Neuronal stem cell (in vitro differentiated cells): ENCODE measurements at regions not wholly inside any gene's neighbourhood (a gene's known extent, or its start where the extent isn't known, plus 50 kb on each side); places are given as distances from the start of the nearest gene placed in this dataset.

Experiments used
- DNase-seq: peaks from one replicate; pipeline ENCODE4 v3.0.0-alpha.2; 2013; ENCODE audit warnings: low spot score
- H2AFZ ChIP-seq: one replicate; pipeline ENCODE4 v1.6.1; 2013; ENCODE audit warnings: mild to moderate bottlenecking, low read length, inconsistent platforms
- H2AK5ac ChIP-seq: 2 replicates; pipeline ENCODE4 v1.6.1; 2013; ENCODE audit warnings: low read depth, mild to moderate bottlenecking, inconsistent platforms, low read length, moderate library complexity, mixed read lengths
- H2BK120ac ChIP-seq: 2 replicates; pipeline ENCODE4 v1.6.1; 2013; ENCODE audit warnings: low read depth, mild to moderate bottlenecking, inconsistent platforms, low read length, moderate library complexity, mixed read lengths
- H2BK12ac ChIP-seq: one replicate; pipeline ENCODE4 v1.6.1; 2013; ENCODE audit warnings: low read length, inconsistent platforms
- H2BK15ac ChIP-seq: 2 replicates; pipeline ENCODE4 v1.6.1; 2013; ENCODE audit warnings: mild to moderate bottlenecking, low read length, inconsistent platforms, mixed read lengths
- H2BK5ac ChIP-seq: one replicate; pipeline ENCODE4 v1.6.1; 2013; ENCODE audit warnings: inconsistent platforms, mild to moderate bottlenecking, low read length, moderate library complexity
- H3K14ac ChIP-seq: one replicate; pipeline ENCODE4 v1.6.1; 2013; ENCODE audit warnings: low read length, inconsistent platforms
- H3K18ac ChIP-seq: 2 replicates; pipeline ENCODE4 v1.6.1; 2013; ENCODE audit warnings: low read length, inconsistent platforms
- H3K23ac ChIP-seq: 2 replicates; pipeline ENCODE4 v1.6.1; 2013; ENCODE audit warnings: low read depth, mild to moderate bottlenecking, mixed read lengths, low read length, inconsistent platforms; ENCODE audit not compliant: poor library complexity
- H3K27ac ChIP-seq: replicated peaks from 3 replicates; pipeline ENCODE4 v1.5.1; 2013; ENCODE audit warnings: low read length, inconsistent platforms
- H3K27me3 ChIP-seq, 3 experiments: 2 replicates each; pipeline ENCODE4 v1.6.1; 2013; ENCODE audit warnings: low read length in 3 of 3, mild to moderate bottlenecking in 2 of 3, inconsistent platforms in 1 of 3, low read depth in 1 of 3, mixed read lengths in 1 of 3, moderate library complexity in 1 of 3; ENCODE audit not compliant: control insufficient read depth in 3 of 3, insufficient read depth in 3 of 3
- H3K36me3 ChIP-seq, 2 donors: replicated peaks in 1 of 2; 2 replicates each; pipeline ENCODE4 v1.6.1; 2013; ENCODE audit warnings: low read length in 2 of 2; ENCODE audit not compliant: control insufficient read depth in 2 of 2, insufficient read depth in 2 of 2
- H3K4ac ChIP-seq: 2 replicates; pipeline ENCODE4 v1.6.1; 2013; ENCODE audit warnings: inconsistent platforms, mild to moderate bottlenecking, low read length, moderate library complexity
- H3K4me1 ChIP-seq, 2 donors: 1 replicate in 1 of 2; 2 replicates in 1 of 2; pipeline ENCODE4 v1.6.1; 2013; ENCODE audit warnings: low read length in 2 of 2, low read depth in 1 of 2; ENCODE audit not compliant: control insufficient read depth in 2 of 2, insufficient read depth in 1 of 2
- H3K4me2 ChIP-seq: one replicate; pipeline ENCODE4 v1.6.1; 2013; ENCODE audit warnings: mild to moderate bottlenecking, low read length, inconsistent platforms; ENCODE audit not compliant: insufficient read depth, poor library complexity, severe bottlenecking
- H3K4me3 ChIP-seq, 2 donors: 2 replicates each; pipeline ENCODE4 v1.5.1; 2013; ENCODE audit warnings: low read length in 2 of 2, mild to moderate bottlenecking in 2 of 2, inconsistent platforms in 1 of 2, moderate library complexity in 1 of 2
- H3K79me1 ChIP-seq: one replicate; pipeline ENCODE4 v1.6.1; 2013; ENCODE audit warnings: low read depth, mild to moderate bottlenecking, inconsistent platforms, low read length, moderate library complexity
- H3K9ac ChIP-seq: one replicate; pipeline ENCODE4 v1.6.1; 2013; ENCODE audit warnings: mild to moderate bottlenecking, low read depth, low read length, inconsistent platforms; ENCODE audit not compliant: poor library complexity
- H3K9me3 ChIP-seq, 2 donors: replicated peaks in 1 of 2; 2 replicates each; pipeline versions ENCODE3 to v1.6.1; 2013; ENCODE audit warnings: low read length in 2 of 2, mild to moderate bottlenecking in 2 of 2, inconsistent platforms in 1 of 2, low read depth in 1 of 2, mixed read lengths in 1 of 2, moderate library complexity in 1 of 2; ENCODE audit not compliant: control insufficient read depth in 2 of 2, insufficient read depth in 1 of 2
- H4K8ac ChIP-seq: one replicate; pipeline ENCODE4 v1.6.1; 2013; ENCODE audit warnings: low read depth, mild to moderate bottlenecking, inconsistent platforms, low read length, moderate library complexity
- H4K91ac ChIP-seq: one replicate; pipeline ENCODE4 v1.6.1; 2013; ENCODE audit warnings: low read length, low read depth, mild to moderate bottlenecking, inconsistent platforms; ENCODE audit not compliant: poor library complexity
- WGBS, 2 donors: extraction: QIAGEN DNeasy Blood & Tissue Kit; methylation state at CpG; one replicate each; pipeline ENCODE4 v1.1.7; 2013; ENCODE audit warnings: missing lambda C conversion rate in 2 of 2, mixed read lengths in 1 of 2; ENCODE audit not compliant: insufficient read length in 2 of 2, insufficient replicate concordance in 1 of 2; ENCODE audit errors: extremely low coverage in 2 of 2; 5-methylcytosine and 5-hydroxymethylcytosine counted together

GRCh38 chrX:134747006-134747405, 50.0 kb downstream of the PABIR2 start:
- no peak for DNase-seq
- no peak overlapping the region for H2AK5ac ChIP-seq
- H3K23ac ChIP-seq, result no peak overlapping the region
- no peaks in the 10 kb centered on the region for H3K4me1 ChIP-seq
- H2BK12ac ChIP-seq, result no peak overlapping the region
- H3K27ac ChIP-seq, result no peak overlapping the region
- H3K18ac ChIP-seq, result no peak overlapping the region
- no peak overlapping the region for H3K4me2 ChIP-seq
- WGBS, 2 donors, result no CpG with 5 or more reads among the region's 2 CpGs
- H3K4ac ChIP-seq, result no peak overlapping the region
- no peaks in the 10 kb centered on the region for H3K9me3 ChIP-seq
- H3K9ac ChIP-seq, result no peak overlapping the region
- no peaks in the 10 kb centered on the region for H3K27me3 ChIP-seq
- no peak overlapping the region for H2BK5ac ChIP-seq
- H2AFZ ChIP-seq, result no peak overlapping the region
- no peak overlapping the region for H3K14ac ChIP-seq
- H3K36me3 ChIP-seq, result no peaks in the 10 kb centered on the region
- H2BK120ac ChIP-seq, result no peak overlapping the region
- no peak overlapping the region for H4K8ac ChIP-seq
- no peak overlapping the region for H2BK15ac ChIP-seq
- H3K4me3 ChIP-seq, result no peak overlapping the region
- no peaks in the 10 kb centered on the region for H3K79me1 ChIP-seq
- H4K91ac ChIP-seq, result no peak overlapping the region

GRCh38 chrX:134746410-134746785, 50.6 kb downstream of the PABIR2 start:
- Histone ChIP-seq H3K27me3 (no peaks in the 10 kb centered on the region), H3K14ac (no peak overlapping the region), H2BK12ac (no peak overlapping the region), H2BK15ac (no peak overlapping the region), H3K36me3 (no peaks in the 10 kb centered on the region), H2BK5ac (no peak overlapping the region), H4K8ac (no peak overlapping the region), H3K18ac (no peak overlapping the region), H2AFZ (no peak overlapping the region), H3K79me1 (no peaks in the 10 kb centered on the region), H3K4me3 (no peak overlapping the region), H3K4me2 (no peak overlapping the region), H2BK120ac (no peak overlapping the region), H2AK5ac (no peak overlapping the region), H4K91ac (no peak overlapping the region), H3K9ac (no peak overlapping the region), H3K9me3 (no peaks in the 10 kb centered on the region), H3K4ac (no peak overlapping the region), H3K23ac (no peak overlapping the region), H3K4me1 (no peaks in the 10 kb centered on the region), H3K27ac (no peak overlapping the region)
- WGBS, 2 donors, result no CpG with 5 or more reads among the region's 3 CpGs
- DNase-seq, result no peak

- Histone ChIP-seq H4K91ac (no peak overlapping the region), H3K9me3 (no peaks in the 10 kb centered on the region), H3K36me3 (no peaks in the 10 kb centered on the region), H2AFZ (no peak overlapping the region), H2BK12ac (no peak overlapping the region), H2BK5ac (no peak overlapping the region), H3K9ac (no peak overlapping the region), H3K18ac (no peak overlapping the region), H3K23ac (no peak overlapping the region), H3K14ac (no peak overlapping the region), H2BK120ac (no peak overlapping the region), H3K27ac (no peak overlapping the region), H3K4me2 (no peak overlapping the region), H2AK5ac (no peak overlapping the region), H3K27me3 (no peaks in the 10 kb centered on the region), H3K4me3 (no peak overlapping the region), H2BK15ac (no peak overlapping the region), H3K79me1 (no peaks in the 10 kb centered on the region), H4K8ac (no peak overlapping the region), H3K4ac (no peak overlapping the region), H3K4me1 (no peaks in the 10 kb centered on the region)
- no peak for DNase-seq
- no CpG with 5 or more reads among the region's 3 CpGs for WGBS, 2 donors
These were observed 51.2 kb downstream of the PABIR2 start for GRCh38 chrX:134745636-134746409.

GRCh38 chrX:134743091-134743490, 53.9 kb downstream of the PABIR2 start:
- DNase-seq, result no peak
- Histone ChIP-seq H3K4ac (no peak overlapping the region), H3K14ac (no peak overlapping the region), H4K91ac (no peak overlapping the region), H3K9ac (no peak overlapping the region), H4K8ac (no peak overlapping the region), H3K4me1 (no peaks in the 10 kb centered on the region), H3K27me3 (no peaks in the 10 kb centered on the region), H3K79me1 (no peaks in the 10 kb centered on the region), H2BK15ac (no peak overlapping the region), H3K18ac (no peak overlapping the region), H3K4me2 (no peak overlapping the region), H2BK5ac (no peak overlapping the region), H3K27ac (no peak overlapping the region), H2BK12ac (no peak overlapping the region), H3K9me3 (no peaks in the 10 kb centered on the region), H3K23ac (no peak overlapping the region), H2AFZ (no peak overlapping the region), H2AK5ac (no peak overlapping the region), H3K36me3 (no peaks in the 10 kb centered on the region), H3K4me3 (no peak overlapping the region), H2BK120ac (no peak overlapping the region)
- no CpG with 5 or more reads among the region's 1 CpG for WGBS, 2 donors
